ENCODE measurements at regions not wholly inside any gene's neighbourhood (a gene's known extent, or its start where the extent isn't known, plus 50 kb on each side); places are given as distances from the start of the nearest gene placed in this dataset.

DNA sequence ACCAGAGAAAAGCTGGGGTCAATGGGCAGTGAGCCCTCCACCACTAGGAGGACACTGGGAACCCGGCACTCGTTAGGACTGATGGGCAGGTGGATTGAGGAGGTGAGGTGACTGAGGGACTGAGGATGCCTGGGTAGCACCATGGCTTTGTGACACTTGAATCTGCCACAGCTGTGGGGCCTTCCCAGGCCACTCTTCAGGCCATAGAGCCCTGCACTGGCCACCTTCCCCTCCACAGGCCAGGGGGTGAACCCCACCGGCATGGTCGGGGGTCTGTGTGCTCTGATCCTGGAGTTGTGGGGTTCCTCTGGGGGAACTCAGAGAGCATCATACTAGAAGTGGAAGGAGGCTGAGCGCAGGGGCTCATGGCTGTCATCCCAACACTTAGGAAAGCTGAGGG lies 423.5 kb downstream of the ZNF536 start:
- TF ChIP-seq, protein P1, sequence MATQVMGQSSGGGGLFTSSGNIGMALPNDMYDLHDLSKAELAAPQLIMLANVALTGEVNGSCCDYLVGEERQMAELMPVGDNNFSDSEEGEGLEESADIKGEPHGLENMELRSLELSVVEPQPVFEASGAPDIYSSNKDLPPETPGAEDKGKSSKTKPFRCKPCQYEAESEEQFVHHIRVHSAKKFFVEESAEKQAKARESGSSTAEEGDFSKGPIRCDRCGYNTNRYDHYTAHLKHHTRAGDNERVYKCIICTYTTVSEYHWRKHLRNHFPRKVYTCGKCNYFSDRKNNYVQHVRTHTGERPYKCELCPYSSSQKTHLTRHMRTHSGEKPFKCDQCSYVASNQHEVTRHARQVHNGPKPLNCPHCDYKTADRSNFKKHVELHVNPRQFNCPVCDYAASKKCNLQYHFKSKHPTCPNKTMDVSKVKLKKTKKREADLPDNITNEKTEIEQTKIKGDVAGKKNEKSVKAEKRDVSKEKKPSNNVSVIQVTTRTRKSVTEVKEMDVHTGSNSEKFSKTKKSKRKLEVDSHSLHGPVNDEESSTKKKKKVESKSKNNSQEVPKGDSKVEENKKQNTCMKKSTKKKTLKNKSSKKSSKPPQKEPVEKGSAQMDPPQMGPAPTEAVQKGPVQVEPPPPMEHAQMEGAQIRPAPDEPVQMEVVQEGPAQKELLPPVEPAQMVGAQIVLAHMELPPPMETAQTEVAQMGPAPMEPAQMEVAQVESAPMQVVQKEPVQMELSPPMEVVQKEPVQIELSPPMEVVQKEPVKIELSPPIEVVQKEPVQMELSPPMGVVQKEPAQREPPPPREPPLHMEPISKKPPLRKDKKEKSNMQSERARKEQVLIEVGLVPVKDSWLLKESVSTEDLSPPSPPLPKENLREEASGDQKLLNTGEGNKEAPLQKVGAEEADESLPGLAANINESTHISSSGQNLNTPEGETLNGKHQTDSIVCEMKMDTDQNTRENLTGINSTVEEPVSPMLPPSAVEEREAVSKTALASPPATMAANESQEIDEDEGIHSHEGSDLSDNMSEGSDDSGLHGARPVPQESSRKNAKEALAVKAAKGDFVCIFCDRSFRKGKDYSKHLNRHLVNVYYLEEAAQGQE (IDR thresholded peaks at IDR 0.05; ENCODE audit: insufficient read depth in 1 of 2, low read depth in 2 of 2, low read length in 1 of 2): no peak
- TF ChIP-seq, protein P2, sequence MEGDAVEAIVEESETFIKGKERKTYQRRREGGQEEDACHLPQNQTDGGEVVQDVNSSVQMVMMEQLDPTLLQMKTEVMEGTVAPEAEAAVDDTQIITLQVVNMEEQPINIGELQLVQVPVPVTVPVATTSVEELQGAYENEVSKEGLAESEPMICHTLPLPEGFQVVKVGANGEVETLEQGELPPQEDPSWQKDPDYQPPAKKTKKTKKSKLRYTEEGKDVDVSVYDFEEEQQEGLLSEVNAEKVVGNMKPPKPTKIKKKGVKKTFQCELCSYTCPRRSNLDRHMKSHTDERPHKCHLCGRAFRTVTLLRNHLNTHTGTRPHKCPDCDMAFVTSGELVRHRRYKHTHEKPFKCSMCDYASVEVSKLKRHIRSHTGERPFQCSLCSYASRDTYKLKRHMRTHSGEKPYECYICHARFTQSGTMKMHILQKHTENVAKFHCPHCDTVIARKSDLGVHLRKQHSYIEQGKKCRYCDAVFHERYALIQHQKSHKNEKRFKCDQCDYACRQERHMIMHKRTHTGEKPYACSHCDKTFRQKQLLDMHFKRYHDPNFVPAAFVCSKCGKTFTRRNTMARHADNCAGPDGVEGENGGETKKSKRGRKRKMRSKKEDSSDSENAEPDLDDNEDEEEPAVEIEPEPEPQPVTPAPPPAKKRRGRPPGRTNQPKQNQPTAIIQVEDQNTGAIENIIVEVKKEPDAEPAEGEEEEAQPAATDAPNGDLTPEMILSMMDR (IDR thresholded peaks at IDR 0.05): no peak
- no peak for TF ChIP-seq POLR2AphosphoS5 (IDR thresholded peaks at IDR 0.05; ENCODE audit: low read depth, low read length)

All from Panc1 (cell line).